ENCODE measurements at regions not wholly inside any gene's neighbourhood (a gene's known extent, or its start where the extent isn't known, plus 50 kb on each side); places are given as distances from the start of the nearest gene placed in this dataset.
"Not testable (repeated sequence)": the region's sequence is repeated elsewhere in the genome, so short reads cannot be mapped to it uniquely, and the experiment has no call there.

DNA sequence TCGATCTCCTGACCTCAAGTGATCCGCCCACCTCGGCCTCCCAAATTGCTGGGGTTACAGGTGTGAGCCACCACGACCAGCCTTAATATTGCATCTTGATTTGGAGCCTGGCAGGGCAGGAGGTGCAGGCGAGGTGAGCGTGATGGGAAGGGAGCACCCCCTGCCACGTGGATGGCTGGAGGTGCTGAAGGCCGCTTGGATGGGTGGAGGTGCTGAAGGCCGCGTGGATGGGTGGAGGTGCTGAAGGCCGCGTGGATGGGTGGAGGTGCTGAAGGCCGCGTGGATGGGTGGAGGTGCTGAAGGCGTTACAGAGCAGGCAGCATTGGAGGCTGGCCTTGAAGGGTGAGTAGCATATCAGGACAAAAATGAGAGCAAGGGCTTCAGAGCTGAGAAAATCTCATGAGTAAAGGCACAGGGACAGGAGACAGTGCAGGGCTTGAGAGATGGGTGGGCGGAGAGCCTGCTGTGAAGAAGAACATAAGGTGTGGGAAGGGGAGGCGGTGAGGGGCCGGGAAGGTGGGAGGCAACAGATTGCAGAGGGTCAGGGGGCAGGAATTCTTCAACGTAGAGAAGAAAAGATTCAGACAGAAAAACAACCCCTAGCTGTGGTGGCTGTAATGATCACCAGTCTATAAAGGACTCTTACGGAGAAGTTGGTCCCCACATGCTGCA is 101.7 kb upstream of the SEC14L1 start:
- DNase-seq (no peak), ATAC-seq (no peak)
- no peaks in the 10 kb centered on the region for H3K9me3 Mint-ChIP-seq (ENCODE audit: low read depth)
- intact Hi-C loops (cut with DNase I, micrococcal nuclease) = no loop called here
- no peak overlapping the region for H3K4me3 Mint-ChIP-seq
- ChIA-PET CTCF (interaction anchor here (0.7 kb wide), 1 partner anchor 492 kb away, joined by 3 read pairs; no protein-coding TSS in a partner anchor), POLR2A (no interaction called here)
- H3K36me3 Mint-ChIP-seq (ENCODE audit: low read depth) = no peaks in the 10 kb centered on the region
- H3K27ac Mint-ChIP-seq = no peak overlapping the region
- H3K4me1 Mint-ChIP-seq = no peaks in the 10 kb centered on the region
- H3K27me3 Mint-ChIP-seq = peaks cover 8% of the 10 kb centered on the region

DNA sequence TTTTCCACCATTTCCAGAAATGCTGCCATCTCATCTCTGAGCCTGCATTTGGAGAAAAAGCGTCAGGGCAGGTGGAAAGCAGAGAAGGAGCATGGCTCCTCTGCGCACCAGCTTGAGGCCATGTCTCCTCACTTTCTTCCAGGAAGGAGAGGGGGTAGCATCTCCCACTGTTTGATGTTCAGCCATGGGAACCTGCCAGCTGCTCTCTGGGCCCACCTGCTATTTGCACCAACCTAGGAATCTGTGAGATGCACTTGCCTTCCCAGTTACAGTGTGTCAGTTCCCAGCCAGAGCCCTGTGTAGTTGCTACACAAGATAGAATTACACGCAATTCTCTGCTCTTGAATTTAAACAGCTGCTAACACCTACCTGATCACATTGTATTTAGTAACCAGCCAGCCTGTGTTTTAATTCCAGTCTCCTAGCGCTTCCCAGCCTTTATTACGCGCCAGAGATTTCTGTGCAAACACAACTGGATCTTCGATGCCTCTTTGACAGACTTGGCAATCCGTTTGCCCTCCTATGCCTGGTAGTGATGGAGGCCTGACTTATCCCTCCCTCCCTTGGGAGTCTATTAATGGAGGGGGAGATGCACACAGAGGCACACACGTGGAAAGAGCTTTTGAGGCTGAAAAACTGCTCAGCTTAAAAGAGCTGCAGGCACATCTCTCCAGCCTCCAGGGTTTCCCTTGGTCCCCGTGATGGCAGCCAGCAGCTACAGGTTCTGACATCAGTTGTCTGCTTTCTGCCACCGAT is 98.1 kb upstream of the SEC14L1 start:
- Mint-ChIP-seq H3K4me1 (no peaks in the 10 kb centered on the region), H3K27me3 (no peaks in the 10 kb centered on the region), H3K4me3 (no peak overlapping the region), H3K36me3 (ENCODE audit: low read depth) (no peaks in the 10 kb centered on the region), H3K27ac (no peak overlapping the region), H3K9me3 (ENCODE audit: low read depth) (no peaks in the 10 kb centered on the region)
- CTCF ChIA-PET = interaction anchor here (0.6 to 0.7 kb wide), 2 partner anchors 217 to 218 kb away, joined by 3 to 4 read pairs; no protein-coding TSS in a partner anchor
- no peak for DNase-seq
- POLR2A ChIA-PET = no interaction called here
- ATAC-seq = no peak
- intact Hi-C loops (cut with DNase I, micrococcal nuclease) = no loop called here

DNA sequence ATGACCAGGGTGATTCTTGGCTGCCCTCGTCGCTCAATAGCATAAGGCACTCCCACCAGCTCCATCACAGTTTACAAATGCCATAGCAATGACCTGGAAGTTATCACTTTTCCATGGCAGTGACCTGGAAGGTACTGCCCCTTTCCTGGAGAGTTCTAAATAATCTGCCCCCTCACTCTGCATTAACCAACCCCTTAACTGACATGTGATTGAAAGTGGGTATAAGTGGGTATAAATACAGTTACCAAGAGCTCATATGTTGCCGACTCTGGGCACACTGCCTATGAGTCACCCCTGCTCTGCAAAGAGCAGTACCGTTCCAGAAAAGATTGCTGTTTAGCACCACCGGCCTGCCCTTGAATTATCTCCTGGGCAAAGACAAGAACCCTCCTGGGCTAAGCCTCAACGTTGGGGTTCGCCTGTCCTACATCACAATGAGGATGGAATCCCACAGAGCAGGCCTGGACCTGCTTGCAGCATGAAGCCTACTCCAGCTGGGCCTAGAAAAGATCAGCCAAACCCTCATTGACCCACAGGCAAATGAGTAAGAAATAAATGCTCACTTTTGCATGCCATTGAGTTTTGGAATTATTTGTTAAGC is 95.2 kb upstream of the SEC14L1 start:
- no peaks in the 10 kb centered on the region for H3K36me3 Mint-ChIP-seq (ENCODE audit: low read depth)
- H3K4me3 Mint-ChIP-seq = no peak overlapping the region
- ChIA-PET POLR2A (no interaction called here), CTCF (interaction anchor here (0.6 to 3.7 kb wide), 4 partner anchors 10 to 253 kb away, joined by 3 to 19 read pairs (median 4); no protein-coding TSS in a partner anchor)
- no peaks in the 10 kb centered on the region for H3K4me1 Mint-ChIP-seq
- ATAC-seq = no peak
- intact Hi-C loops (cut with DNase I, micrococcal nuclease) = no loop called here
- DNase-seq = no peak
- no peak overlapping the region for H3K27ac Mint-ChIP-seq
- no peaks in the 10 kb centered on the region for H3K27me3 Mint-ChIP-seq
- no peaks in the 10 kb centered on the region for H3K9me3 Mint-ChIP-seq (ENCODE audit: low read depth)

DNA sequence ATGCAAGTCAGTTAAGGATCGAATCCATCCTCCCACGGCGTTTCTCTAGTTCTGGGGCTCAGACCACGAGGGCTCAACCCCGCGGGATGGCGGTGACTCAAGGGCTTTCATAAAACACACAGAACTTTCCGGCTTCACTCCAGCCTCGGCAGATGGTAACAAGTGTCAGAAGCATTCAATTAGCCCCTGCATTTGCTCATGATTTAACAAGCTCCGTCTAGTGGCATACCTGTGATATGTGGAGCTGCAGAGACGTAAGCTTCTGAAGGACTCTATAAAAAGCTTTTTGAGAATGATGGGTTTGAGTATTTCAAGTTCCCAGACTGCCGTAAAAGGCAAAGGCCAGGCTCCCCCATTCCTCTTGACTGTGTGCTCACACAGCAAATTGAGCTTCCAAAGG is 91.3 kb upstream of the SEC14L1 start:
- Mint-ChIP-seq H3K9me3 (ENCODE audit: low read depth) (no peaks in the 10 kb centered on the region), H3K4me1 (no peaks in the 10 kb centered on the region), H3K4me3 (no peak overlapping the region), H3K27me3 (no peaks in the 10 kb centered on the region), H3K27ac (no peak overlapping the region), H3K36me3 (ENCODE audit: low read depth) (no peaks in the 10 kb centered on the region)
- DNase-seq (no peak), ATAC-seq (no peak)
- intact Hi-C loops (cut with DNase I, micrococcal nuclease) = no loop called here
- POLR2A ChIA-PET = interaction anchor here (0.6 kb wide), 1 partner anchor 894 kb away, joined by 3 read pairs; no protein-coding TSS in a partner anchor
- CTCF ChIA-PET = interaction anchor here (0.6 to 1.1 kb wide), 4 partner anchors 10 to 133 kb away, joined by 3 read pairs; no protein-coding TSS in a partner anchor

DNA sequence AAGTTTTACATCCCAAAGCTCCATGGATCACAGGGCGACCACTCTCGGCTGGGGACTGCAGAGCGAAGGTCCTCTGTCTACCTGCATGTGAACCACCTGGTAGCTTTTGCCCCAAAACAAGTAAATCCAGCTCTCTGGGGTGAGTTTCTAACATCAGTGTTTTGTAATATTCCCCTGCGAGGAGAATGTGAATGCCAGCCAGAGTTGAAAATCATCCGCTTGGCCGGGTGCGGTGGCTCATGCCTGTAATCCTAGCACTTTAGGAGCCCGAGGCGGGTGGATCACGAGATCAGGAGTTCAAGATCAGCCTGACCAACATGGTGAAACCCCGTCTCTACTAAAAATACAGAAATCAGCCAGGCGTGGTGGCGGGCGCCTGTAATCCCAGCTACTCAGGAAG is 89.9 kb upstream of the SEC14L1 start:
- CTCF ChIA-PET = interaction anchor here (0.6 to 0.8 kb wide), 3 partner anchors 39 to 160 kb away, joined by 3 to 5 read pairs (median 5); no protein-coding TSS in a partner anchor
- H3K4me3 Mint-ChIP-seq; POLR2A ChIA-PET; intact Hi-C loops (cut with DNase I, micrococcal nuclease); H3K36me3 Mint-ChIP-seq (ENCODE audit: low read depth); DNase-seq; H3K4me1 Mint-ChIP-seq; H3K9me3 Mint-ChIP-seq (ENCODE audit: low read depth); H3K27ac Mint-ChIP-seq; ATAC-seq; H3K27me3 Mint-ChIP-seq: not testable (repeated sequence)

DNA sequence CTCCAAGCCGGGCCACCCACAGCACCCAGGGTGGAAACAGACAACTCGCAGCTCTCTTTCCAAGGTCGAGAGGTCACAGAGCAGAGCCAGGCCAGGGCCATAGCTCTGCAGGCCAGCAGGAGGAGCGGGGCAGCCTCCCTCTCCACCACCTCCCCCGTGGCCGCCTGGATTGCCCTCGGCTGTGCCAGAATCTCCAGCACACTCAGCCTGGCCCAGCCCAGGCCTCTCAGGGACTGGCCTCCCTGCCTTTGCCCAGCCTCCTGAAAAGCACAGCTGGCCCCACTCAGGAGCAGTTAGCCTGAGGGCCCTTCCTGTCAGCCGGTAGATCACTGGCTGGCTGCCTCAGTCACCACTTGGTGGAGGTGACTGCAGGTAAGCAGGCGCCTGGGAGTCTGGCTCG is 85.8 kb upstream of the SEC14L1 start:
- POLR2A ChIA-PET = no interaction called here
- CTCF ChIA-PET = interaction anchor here (0.6 to 1.8 kb wide), 5 partner anchors 9 to 442 kb away, joined by 3 to 19 read pairs (median 4); no protein-coding TSS in a partner anchor
- Mint-ChIP-seq H3K36me3 (ENCODE audit: low read depth) (no peaks in the 10 kb centered on the region), H3K27me3 (peaks cover 8% of the 10 kb centered on the region), H3K4me1 (no peaks in the 10 kb centered on the region), H3K27ac (no peak overlapping the region), H3K9me3 (ENCODE audit: low read depth) (no peaks in the 10 kb centered on the region), H3K4me3 (no peak overlapping the region)
- intact Hi-C loops (cut with DNase I, micrococcal nuclease) = loop anchor here in 1 of 2 experiments (5.0 kb wide), 1 partner anchor 238 kb away; no protein-coding TSS in a partner anchor
- DNase-seq (no peak), ATAC-seq (no peak)

DNA sequence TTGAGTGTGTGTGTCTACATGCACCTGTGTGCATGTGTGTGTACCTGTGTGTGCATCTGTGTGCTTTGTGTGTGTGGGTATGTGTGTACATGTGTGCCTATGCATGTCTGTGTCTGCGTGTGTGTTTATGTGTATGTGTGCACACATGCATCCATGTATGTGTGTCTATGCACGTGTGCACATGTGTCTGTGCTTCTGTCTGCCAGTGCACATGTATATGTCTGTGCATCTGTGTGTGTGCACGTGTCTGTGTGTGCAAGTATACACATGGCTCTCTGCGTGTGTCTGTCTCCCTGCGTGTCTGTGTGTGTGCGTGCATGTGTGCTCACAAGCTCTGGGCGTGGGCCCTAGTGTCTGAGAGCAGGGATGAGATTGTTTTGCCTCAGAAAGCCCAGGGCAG is 85.3 kb upstream of the SEC14L1 start:
- POLR2A ChIA-PET = no interaction called here
- intact Hi-C loops (cut with DNase I, micrococcal nuclease) = loop anchor here in 1 of 2 experiments (5.0 kb wide), 1 partner anchor 238 kb away; no protein-coding TSS in a partner anchor
- CTCF ChIA-PET = interaction anchor here (0.7 to 1.8 kb wide), 8 partner anchors 9 to 189 kb away, joined by 3 to 19 read pairs (median 5); no protein-coding TSS in a partner anchor
- Mint-ChIP-seq H3K27ac (no peak overlapping the region), H3K36me3 (ENCODE audit: low read depth) (no peaks in the 10 kb centered on the region), H3K4me1 (no peaks in the 10 kb centered on the region), H3K27me3 (peaks cover 8% of the 10 kb centered on the region), H3K4me3 (no peak overlapping the region), H3K9me3 (ENCODE audit: low read depth) (no peaks in the 10 kb centered on the region)
- no peak for DNase-seq
- ATAC-seq = no peak

DNA sequence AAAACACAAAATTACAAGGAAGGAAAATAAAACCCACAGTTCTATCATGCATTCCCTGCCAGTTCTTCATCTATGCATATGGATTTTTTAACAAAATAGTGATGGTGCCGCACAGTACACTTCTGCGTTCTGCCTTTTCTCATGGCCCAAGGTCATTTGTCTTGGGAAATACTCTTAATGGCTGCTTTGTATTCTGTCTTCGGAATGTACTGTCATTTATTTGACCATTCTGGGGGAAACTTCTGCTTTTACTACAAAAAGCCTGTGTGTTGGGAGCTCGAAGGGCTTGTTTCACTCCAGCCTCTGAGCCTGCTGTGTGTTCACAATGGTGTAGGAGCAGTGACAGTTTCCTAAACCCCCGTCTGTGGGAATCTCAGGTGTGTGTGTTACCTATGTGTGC is 82.8 kb upstream of the SEC14L1 start:
- H3K27ac Mint-ChIP-seq = no peak overlapping the region
- no peaks in the 10 kb centered on the region for H3K36me3 Mint-ChIP-seq (ENCODE audit: low read depth)
- H3K9me3 Mint-ChIP-seq (ENCODE audit: low read depth) = no peaks in the 10 kb centered on the region
- no peaks in the 10 kb centered on the region for H3K4me1 Mint-ChIP-seq
- CTCF ChIA-PET = interaction anchor here (0.6 to 1.8 kb wide), 5 partner anchors 9 to 653 kb away, joined by 3 to 5 read pairs (median 3); partner anchors contain the start of gene MGAT5B
- ATAC-seq (no peak), DNase-seq (no peak)
- intact Hi-C loops (cut with DNase I, micrococcal nuclease) = loop anchor here in 1 of 2 experiments (5.0 kb wide), 1 partner anchor 241 kb away; no protein-coding TSS in a partner anchor
- POLR2A ChIA-PET = no interaction called here
- peaks cover 8% of the 10 kb centered on the region for H3K27me3 Mint-ChIP-seq
- H3K4me3 Mint-ChIP-seq = no peak overlapping the region

DNA sequence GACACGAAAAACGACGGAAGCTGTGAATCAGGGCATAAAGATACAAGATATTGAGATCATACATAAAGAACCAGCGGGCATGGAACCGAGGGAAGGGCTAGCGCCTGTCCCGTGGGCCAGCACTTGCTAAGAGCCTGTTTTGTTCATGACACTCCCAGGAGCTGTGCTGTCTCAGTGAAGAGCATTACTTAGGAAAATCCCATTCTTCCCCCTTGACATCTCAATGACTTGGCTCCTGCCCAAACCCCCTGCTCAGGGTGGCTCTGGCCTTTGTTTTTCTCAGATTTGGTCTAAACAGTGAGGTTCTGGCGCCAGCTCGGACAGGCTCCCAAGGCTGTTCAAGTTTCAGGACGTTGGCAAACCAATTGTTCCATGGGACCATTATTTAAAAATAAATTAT is 79.1 kb upstream of the SEC14L1 start:
- Mint-ChIP-seq H3K9me3 (ENCODE audit: low read depth) (no peaks in the 10 kb centered on the region), H3K36me3 (ENCODE audit: low read depth) (no peaks in the 10 kb centered on the region), H3K4me3 (no peak overlapping the region), H3K4me1 (no peaks in the 10 kb centered on the region), H3K27ac (no peak overlapping the region), H3K27me3 (peaks cover 4% of the 10 kb centered on the region)
- DNase-seq (no peak), ATAC-seq (no peak)
- intact Hi-C loops (cut with DNase I, micrococcal nuclease) = no loop called here
- ChIA-PET POLR2A (no interaction called here), CTCF (no interaction called here)

DNA sequence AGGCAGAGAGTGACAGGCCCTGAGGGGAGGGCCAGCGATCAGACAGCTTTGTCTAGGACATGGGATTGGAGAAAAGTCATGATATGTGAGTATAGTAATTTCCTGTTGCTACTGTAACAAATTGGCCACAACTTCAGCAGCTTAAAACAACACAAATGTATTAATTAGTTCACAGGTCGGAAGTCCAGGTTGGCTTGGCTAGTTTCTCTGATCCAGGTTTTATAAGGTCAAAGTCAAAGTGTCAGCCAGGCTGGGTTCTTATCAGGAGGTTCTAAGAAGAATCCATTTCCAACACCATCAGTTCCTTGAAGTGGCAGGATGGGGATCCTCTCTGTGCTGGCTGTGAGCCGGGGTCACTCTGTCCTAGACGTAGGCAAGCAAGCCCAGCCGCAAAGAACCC is 76.2 kb upstream of the SEC14L1 start:
- ChIA-PET CTCF (interaction anchor here (0.6 to 3.5 kb wide), 9 partner anchors 8 to 200 kb away, joined by 3 to 16 read pairs (median 3); partner anchors contain the start of gene MGAT5B), POLR2A (no interaction called here)
- H3K36me3 Mint-ChIP-seq (ENCODE audit: low read depth) = no peaks in the 10 kb centered on the region
- no peak overlapping the region for H3K27ac Mint-ChIP-seq
- no peaks in the 10 kb centered on the region for H3K4me1 Mint-ChIP-seq
- H3K4me3 Mint-ChIP-seq = no peak overlapping the region
- peaks cover 6% of the 10 kb centered on the region for H3K27me3 Mint-ChIP-seq
- no peaks in the 10 kb centered on the region for H3K9me3 Mint-ChIP-seq (ENCODE audit: low read depth)
- DNase-seq = no peak
- intact Hi-C loops (cut with DNase I, micrococcal nuclease) = no loop called here
- ATAC-seq = no peak

DNA sequence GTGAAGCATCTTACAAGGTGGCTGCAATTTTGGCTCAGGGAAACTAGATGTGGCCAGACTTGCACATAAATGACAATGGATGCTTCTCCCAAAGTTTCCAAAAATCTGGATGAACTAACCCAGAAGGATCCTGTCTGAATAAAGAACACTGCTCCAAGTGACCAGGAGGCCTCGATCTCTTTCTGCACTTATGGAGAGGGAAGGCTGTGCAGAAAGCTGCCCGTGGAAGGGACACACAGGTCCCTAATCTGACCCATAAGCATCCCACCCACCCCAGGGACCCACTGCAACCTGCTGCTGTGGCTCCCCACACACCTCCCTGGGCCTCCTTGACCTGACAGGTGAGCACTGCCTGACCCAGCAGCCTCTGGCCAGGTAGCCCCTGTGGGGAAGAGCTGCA is 74.6 kb upstream of the SEC14L1 start:
- POLR2A ChIA-PET = no interaction called here
- no peaks in the 10 kb centered on the region for H3K9me3 Mint-ChIP-seq (ENCODE audit: low read depth)
- H3K36me3 Mint-ChIP-seq (ENCODE audit: low read depth) = no peaks in the 10 kb centered on the region
- intact Hi-C loops (cut with DNase I, micrococcal nuclease) = loop anchor here in 1 of 2 experiments (1.0 kb wide), 1 partner anchor 198 kb away; the partner anchor contains the start of gene MGAT5B
- H3K4me1 Mint-ChIP-seq = no peaks in the 10 kb centered on the region
- CTCF ChIA-PET = interaction anchor here (0.6 to 3.5 kb wide), 11 partner anchors 9 to 210 kb away, joined by 3 to 16 read pairs (median 3); partner anchors contain the start of gene MGAT5B
- no peak for ATAC-seq
- peaks cover 6% of the 10 kb centered on the region for H3K27me3 Mint-ChIP-seq
- DNase-seq = no peak
- no peak overlapping the region for H3K27ac Mint-ChIP-seq
- no peak overlapping the region for H3K4me3 Mint-ChIP-seq
